ENCODE measurements at regions not wholly inside any gene's neighbourhood (a gene's known extent, or its start where the extent isn't known, plus 50 kb on each side); places are given as distances from the start of the nearest gene placed in this dataset.

DNA sequence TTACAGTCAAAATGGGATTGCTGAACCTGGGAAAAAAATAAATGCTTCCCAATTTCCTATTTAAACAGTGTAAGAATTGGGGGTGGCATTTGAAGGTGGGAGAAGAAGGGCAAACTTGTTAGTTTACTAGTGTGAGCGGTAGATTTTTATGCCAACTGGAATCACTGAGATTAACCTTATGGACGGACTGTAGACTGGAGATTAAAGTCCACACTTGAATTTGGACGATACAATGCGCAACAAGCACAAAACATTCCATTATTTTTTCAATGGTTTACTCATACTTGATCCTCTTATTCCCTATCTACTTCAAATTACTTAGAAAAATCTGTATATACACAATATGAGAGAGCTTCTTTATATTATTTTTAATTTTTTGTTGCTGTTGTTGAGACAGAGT, 269.6 kb upstream of the KLF14 start:
- TF ChIP-seq, protein P1, sequence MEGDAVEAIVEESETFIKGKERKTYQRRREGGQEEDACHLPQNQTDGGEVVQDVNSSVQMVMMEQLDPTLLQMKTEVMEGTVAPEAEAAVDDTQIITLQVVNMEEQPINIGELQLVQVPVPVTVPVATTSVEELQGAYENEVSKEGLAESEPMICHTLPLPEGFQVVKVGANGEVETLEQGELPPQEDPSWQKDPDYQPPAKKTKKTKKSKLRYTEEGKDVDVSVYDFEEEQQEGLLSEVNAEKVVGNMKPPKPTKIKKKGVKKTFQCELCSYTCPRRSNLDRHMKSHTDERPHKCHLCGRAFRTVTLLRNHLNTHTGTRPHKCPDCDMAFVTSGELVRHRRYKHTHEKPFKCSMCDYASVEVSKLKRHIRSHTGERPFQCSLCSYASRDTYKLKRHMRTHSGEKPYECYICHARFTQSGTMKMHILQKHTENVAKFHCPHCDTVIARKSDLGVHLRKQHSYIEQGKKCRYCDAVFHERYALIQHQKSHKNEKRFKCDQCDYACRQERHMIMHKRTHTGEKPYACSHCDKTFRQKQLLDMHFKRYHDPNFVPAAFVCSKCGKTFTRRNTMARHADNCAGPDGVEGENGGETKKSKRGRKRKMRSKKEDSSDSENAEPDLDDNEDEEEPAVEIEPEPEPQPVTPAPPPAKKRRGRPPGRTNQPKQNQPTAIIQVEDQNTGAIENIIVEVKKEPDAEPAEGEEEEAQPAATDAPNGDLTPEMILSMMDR (IDR thresholded peaks at IDR 0.05) = no peak
- TF ChIP-seq EZH2 (IDR thresholded peaks at IDR 0.05; ENCODE audit: borderline replicate concordance, insufficient read depth, low read depth, low read length, poor library complexity, severe bottlenecking) = no peak

All from B cell (primary cell).